GM12874 (cell line): ENCODE measurements at regions not wholly inside any gene's neighbourhood (a gene's known extent, or its start where the extent isn't known, plus 50 kb on each side); places are given as distances from the start of the nearest gene placed in this dataset.

Experiments
- TF ChIP-seq, protein P1 (sequence below): IDR thresholded peaks from 2 replicates; pipeline ENCODE4 v1.5.1; 2011; ENCODE audit warnings: low read depth, mild to moderate bottlenecking, control low read depth, low read length, moderate library complexity; ENCODE audit not compliant: insufficient read depth

GRCh38 chr16:76676356-76676755 is 399.2 kb downstream of the CNTNAP4 start:
- TF ChIP-seq, protein P1, sequence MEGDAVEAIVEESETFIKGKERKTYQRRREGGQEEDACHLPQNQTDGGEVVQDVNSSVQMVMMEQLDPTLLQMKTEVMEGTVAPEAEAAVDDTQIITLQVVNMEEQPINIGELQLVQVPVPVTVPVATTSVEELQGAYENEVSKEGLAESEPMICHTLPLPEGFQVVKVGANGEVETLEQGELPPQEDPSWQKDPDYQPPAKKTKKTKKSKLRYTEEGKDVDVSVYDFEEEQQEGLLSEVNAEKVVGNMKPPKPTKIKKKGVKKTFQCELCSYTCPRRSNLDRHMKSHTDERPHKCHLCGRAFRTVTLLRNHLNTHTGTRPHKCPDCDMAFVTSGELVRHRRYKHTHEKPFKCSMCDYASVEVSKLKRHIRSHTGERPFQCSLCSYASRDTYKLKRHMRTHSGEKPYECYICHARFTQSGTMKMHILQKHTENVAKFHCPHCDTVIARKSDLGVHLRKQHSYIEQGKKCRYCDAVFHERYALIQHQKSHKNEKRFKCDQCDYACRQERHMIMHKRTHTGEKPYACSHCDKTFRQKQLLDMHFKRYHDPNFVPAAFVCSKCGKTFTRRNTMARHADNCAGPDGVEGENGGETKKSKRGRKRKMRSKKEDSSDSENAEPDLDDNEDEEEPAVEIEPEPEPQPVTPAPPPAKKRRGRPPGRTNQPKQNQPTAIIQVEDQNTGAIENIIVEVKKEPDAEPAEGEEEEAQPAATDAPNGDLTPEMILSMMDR, result no peak

GRCh38 chr16:76681296-76681695 is 404.1 kb downstream of the CNTNAP4 start:
- TF ChIP-seq, protein P1, result no peak

DNA sequence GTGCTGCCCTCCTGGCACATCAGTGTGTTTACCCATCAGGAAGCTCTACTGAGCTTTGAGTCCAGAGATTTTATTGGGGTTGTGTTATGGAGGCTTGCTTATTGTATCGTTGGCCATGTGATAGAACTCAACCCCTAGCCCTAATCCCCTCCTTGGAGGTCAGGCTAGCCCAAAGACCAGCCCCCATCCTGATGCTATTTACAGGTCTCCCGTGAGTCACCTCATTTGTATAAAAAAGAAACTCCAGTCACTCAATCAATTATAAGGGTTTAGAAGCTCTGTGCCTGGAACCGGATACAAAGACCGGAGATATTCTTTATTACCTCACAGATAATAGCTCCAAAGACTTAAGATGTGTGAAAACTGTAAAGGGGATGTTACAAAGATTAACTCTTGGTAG is 405.9 kb downstream of the CNTNAP4 start:
- TF ChIP-seq, protein P1, result no peak

GRCh38 chr16:76696876-76697275 is 419.7 kb downstream of the CNTNAP4 start:
- TF ChIP-seq, protein P1, result no peak

DNA sequence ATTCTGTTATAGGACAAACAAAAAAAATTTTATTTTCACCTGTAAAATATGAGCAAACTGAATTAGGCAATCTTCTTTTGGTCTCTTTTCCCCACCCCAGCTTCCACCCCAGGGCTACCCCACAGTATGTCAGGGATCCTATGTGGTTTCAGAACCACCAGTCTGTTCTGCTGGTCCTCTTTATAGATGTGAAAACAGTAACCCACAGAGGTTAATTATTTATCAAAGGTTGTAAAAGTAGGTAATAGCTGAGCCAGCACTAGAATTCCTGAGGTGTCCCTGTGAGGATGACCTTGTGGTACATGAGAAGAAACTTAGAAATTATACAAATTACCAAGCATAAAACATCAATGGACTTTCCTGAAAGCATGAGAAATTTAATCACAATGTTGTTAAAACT is 428.7 kb downstream of the CNTNAP4 start:
- TF ChIP-seq, protein P1, result no peak

- TF ChIP-seq, protein P1, result no peak
Measured at GRCh38 chr16:76713191-76713590, 436.0 kb downstream of the CNTNAP4 start.

DNA sequence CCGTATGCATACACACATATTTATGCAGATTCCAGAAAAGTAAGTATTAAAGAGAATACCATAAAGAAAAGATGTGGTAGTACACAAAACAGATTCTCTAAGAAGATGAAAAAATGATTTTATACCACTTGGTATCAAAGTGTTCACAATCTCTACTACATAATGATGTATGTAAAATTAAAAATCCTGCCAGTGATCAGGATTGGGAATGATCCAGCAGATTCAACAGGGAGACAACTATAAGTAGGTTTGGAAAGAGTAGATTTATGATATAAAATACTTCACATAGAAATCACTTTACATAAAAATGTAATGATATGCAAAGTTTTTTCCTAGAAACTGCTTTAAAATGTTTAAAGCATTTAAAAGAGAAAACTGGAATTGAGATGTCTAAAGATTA is 447.0 kb downstream of the CNTNAP4 start:
- TF ChIP-seq, protein P1, result no peak

DNA sequence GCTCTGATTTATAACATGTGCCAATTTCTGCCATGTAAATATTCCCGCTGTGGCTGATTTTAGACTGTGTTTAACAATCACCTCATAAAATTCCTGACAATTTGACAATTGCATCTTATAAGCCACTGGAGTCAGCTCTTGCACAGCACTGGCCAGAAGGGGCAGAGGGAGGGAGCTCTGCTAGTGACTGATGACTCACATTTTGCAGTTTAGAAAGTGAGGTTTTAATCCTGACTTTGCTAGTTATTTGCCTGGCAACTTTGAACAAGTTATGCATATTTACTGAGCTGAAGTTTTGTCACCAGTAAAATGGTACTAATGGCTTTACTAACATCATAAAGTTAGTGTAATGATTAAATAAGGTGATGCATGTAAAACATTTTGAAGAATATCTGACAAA is 452.3 kb downstream of the CNTNAP4 start:
- TF ChIP-seq, protein P1, result no peak
